NCI-H2196 treated with DMSO at 0.1 percent for 48 hours (cell line): ENCODE measurements at regions not wholly inside any gene's neighbourhood (a gene's known extent, or its start where the extent isn't known, plus 50 kb on each side); places are given as distances from the start of the nearest gene placed in this dataset.
"Not testable (repeated sequence)": the region's sequence is repeated elsewhere in the genome, so short reads cannot be mapped to it uniquely, and the experiment has no call there.

ENCODE experiments used
- DNase-seq: peaks from one replicate; lab custom pipeline; 2025; ENCODE audit not compliant: unreplicated experiment; lab: John Stamatoyannopoulos, UW

DNA sequence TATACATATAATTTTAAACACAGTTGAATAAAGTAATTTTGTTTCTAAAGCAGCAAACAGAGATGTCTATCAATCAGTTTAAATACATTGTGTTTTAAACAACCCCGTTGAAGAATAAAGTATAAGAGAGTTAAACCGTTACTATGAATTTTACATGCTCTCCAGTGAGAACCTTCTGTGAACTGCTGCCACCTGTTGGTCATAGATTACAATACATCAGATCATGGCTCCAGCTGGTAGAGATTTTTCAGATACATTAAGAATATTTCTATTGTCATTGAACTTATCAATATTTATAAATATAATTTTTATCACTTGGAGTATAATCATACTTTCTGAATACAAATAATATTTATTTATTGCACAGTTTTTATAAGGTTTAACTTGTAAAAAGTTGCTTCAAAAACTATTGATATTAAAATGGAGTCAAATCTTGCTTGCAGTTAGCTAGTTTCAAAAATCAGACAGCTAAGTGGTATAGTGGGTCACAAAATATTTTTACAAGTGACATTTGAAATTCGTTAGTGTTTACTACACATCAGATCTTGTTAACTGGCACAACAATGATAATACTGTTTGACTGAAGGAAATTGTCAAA lies 561.2 kb upstream of the PHF14 start:
- DNase-seq = no peak

DNA sequence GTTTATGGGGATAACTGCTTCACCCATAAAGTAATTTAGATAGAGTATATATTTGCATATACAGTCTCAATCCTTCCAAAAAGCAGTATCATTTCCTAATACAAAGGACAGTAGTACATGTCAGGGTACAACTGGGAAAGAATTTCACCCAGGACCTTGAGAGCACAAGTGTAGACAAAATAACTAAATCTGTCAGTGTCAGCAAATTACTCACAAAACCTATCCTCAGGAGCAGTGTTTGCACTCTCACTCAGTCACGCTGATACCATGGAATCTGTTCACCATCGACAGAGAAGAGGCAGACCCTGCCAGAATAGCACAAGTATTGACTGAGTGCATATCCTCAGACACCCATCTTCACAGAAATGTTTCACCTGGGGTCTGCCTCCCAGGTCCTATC lies 554.7 kb upstream of the PHF14 start:
- DNase-seq = no peak

DNA sequence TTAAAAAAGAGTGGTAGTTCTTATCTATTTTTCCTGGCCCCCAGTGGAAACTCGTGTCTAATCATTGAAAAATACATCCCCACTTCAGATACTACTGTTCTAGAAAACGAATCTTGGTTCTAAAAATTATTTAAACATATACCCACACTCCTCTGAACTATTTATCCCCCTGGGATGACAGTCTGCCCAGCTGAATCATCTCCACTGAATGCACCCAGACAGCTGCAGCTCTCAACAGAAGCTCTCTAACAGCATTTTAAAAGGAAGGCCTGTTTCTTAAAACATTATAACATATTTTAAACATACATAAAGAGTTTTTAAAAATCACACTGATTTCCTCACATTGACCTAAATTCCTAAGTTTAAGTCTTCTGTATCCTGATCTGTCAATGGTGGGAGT lies 544.6 kb upstream of the PHF14 start:
- no peak for DNase-seq

DNA sequence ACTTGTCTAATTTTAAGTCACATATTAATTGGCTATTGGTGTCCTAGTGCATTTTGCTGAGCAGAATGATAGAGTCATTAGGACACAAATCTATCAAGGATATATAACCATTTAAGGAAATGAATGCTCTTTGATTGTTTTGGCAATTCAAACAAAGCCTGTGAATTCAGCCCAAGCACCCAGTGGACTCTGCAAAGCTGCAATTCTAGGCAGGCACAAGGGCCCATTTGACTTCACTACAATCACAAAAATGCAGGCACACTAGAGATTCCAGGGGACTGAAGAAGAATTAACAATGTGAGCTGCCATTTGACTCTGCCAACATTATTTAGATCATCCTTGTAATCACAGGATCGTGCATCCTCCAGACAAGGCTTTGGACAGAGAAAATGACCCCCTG lies 544.2 kb upstream of the PHF14 start:
- DNase-seq = no peak

DNA sequence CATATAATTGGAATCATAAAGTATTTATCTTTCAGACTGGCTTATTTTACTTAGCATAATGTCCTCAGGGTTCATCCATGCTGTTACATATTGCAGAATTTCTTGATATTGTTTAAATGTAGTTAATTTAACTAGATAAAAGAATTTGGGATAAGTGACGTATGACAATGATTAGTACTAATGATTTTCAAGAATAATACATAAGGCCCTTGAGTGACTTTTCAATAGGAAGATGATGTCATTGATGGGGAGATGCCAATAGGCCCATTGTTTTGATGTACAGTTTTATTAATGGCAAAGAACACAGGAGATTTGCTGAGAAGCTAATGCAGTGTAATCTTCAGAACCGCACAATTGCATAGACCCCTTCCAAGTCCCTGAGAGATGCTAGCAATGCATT lies 537.4 kb upstream of the PHF14 start:
- DNase-seq = no peak

- no peak for DNase-seq
These were observed 534.6 kb upstream of the PHF14 start for GRCh38 chr7:10439027-10439426.

- DNase-seq = no peak
These were observed 517.7 kb upstream of the PHF14 start for GRCh38 chr7:10455936-10456335.

GRCh38 chr7:10460474-10460873 lies 513.2 kb upstream of the PHF14 start:
- no peak for DNase-seq

- DNase-seq = no peak
These were observed 510.0 kb upstream of the PHF14 start for GRCh38 chr7:10463701-10464100.

DNA sequence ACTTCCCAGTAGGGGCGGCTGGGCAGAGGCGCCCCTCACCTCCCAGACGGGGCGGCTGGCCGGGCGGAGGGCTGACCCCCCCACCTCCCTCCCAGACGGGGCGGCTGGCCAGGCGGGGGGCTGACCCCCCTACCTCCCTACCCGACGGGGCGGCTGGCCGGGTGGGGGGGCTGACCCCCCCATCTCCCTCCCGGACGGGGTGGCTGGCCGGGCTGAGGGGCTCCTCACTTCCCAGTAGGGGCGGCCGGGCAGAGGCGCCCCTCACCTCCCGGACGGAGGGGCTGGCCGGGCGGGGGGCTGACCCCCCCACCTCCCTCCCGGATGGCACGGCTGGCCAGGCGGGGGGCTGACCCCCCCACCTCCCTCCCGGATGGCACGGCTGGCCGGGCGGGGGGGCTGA lies 508.1 kb upstream of the PHF14 start:
- DNase-seq = not testable (repeated sequence)

GRCh38 chr7:10468908-10469307 lies 504.8 kb upstream of the PHF14 start:
- no peak for DNase-seq

- DNase-seq = no peak
These were observed 504.2 kb upstream of the PHF14 start for GRCh38 chr7:10469476-10469875.

- no peak for DNase-seq
These were observed 502.2 kb upstream of the PHF14 start for GRCh38 chr7:10471280-10472058.

GRCh38 chr7:10472115-10472514 lies 501.6 kb upstream of the PHF14 start:
- DNase-seq = no peak

DNA sequence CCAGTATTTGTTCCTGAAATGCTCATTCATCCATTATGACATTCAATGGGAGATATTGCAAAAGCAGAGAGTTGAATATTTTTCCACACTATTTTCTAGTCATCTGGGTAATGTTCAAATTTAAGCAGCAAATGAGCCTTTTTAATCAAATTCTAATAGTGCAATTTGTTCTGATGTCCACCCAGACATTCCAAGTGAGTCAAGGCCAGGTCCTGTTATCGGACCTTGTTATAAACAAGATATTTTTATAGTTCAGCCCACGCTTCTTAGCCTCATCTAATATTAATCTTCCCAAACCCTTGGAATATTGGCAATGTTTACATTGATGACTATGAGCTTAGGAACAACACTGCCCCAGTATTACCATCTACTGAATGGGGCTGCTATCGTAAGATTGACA lies 500.1 kb upstream of the PHF14 start:
- no peak for DNase-seq

DNA sequence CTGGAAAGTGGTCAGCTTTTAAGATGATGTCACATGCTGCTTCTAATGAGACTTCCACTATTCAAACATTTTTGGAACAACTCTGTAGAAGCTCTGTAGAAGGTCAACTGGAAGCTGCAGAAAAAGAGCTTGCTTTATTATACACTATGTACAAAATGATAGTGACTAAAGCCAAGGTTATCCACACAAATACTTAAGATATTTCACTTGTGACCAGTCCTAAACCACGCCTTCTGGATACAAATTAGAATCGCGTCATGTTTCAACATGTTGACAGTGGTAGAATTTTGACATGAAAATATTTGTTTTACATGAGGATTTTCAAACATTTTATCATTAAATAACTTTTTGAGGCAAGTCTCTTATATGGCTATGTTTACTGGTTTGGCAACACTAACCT lies 499.6 kb upstream of the PHF14 start:
- DNase-seq = no peak

DNA sequence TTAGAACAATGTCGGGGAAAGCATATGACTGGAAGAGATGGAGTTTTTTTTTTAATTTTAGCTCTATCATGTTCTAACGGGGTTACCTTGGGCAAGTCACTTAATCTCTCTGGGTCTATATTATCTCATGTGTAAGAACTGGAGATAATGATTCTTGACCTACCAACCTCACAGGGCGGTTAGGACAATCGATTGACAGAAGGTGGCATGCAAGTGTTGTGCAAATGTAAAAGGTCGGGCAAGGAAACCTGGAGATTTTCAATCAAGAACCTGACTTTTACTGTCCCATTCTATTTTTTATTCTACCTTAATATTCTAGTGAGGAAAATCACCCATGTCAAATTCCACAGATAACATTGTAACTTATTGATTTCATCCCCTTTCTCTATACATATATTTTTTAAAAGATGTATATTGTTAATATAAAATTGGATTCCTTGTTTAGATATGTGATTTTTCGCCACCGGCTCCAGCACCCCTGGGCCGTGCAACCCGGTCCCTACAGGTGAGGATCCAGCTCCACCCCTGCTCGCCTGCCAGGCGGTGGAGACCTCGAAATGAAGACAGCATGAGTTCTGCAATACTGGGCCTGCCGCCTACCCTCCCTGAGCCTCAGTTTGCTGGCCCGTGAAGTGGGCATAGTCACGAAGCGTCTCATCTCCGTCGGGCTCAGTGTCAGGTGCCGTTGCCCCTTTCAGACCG lies 497.6 kb upstream of the PHF14 start:
- DNase-seq = no peak

DNA sequence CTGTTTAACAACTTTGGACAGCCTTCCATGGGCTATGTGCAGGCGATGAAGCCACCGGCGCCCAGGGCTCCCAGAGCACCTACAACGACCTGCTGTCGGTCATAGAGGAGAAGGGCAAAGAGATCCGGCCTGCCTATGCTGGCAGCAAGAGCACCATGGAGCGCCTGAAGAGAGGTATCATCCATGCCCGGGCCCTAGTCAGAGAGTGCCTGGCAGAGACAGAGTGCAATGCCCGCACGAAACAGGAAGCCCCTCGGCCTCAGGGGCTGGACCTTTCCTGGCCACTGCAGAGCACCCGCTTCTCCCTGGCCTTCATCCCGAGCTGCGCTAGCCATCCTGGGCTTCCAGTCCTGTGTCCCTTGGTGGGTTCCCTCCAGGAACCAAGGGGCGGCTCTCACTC lies 497.0 kb upstream of the PHF14 start:
- DNase-seq = no peak

DNA sequence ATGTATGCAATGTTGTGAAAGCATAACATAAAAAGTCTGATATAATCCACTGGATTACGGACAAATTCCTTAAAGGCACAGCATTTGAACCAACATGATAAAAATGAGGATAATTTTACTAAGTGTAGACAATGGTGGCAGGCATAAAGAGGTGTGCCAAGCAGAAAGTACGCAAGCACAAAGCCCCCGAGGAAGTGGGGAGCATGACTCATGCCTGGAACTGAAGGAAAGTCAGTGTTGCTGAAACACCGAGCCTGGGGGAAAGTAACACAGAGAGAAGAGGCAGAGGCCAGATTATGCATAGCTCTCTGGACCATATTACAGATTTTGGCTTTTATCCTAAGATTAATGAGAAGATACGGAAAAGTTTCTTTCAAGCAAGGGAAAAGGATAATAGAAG lies 490.0 kb upstream of the PHF14 start:
- no peak for DNase-seq

DNA sequence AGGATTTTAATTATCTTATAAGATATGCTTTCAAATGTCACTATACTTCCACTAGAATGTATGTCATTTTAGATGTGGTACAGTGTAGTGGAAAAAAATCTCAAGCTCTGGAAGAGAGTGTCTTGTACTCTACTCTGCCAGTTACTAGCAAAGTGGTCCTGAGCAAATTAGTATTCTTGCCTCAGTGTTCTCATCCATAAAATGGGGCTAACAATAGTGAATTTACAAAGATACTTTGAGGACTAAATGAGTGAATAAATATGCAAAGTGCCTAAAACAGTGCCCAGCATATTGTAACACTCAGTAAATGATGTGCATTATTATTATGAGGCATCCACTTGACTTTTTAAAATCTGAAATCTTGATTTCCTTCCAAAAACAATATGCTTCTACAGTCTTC lies 488.9 kb upstream of the PHF14 start:
- no peak for DNase-seq

DNA sequence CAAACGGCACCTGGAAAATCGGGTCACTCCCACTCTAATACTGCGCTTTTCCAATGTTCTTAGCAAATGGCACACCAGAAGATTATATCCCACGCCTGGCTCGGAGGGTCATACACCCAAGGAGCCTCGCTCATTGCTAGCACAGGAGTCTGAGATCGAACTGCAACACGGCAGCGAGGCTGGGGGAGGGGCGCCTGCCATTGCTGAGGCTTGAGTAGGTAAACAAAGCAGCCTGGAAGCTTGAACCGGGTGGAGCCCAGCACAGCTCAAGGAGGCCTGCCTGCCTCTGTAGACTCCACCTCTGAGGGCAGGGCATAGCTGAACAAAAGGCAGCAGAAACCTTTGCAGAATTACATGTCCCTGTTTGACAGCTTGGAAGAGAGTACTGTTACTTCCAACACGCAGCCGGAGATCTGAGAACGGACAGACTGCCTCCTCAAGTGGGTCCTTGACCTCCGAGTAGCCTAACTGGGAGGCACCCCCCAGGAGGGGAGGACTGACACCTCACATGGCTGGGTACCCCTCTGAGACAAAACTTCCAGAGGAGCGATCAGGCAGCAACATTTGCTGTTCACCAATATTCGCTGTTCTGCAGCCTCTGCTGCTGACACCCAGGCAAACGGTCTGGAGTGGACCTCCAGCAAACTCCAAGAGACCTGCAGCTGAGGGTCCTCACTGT lies 472.3 kb upstream of the PHF14 start:
- not testable (repeated sequence) for DNase-seq

GRCh38 chr7:10507032-10507431 lies 466.6 kb upstream of the PHF14 start:
- no peak for DNase-seq
